CD4-positive, alpha-beta memory T cell (primary cell): ENCODE measurements at regions not wholly inside any gene's neighbourhood (a gene's known extent, or its start where the extent isn't known, plus 50 kb on each side); places are given as distances from the start of the nearest gene placed in this dataset.

Experiments used
- CTCF ChIA-PET: fragments of 350-600 bp; sonication (Branson Sonifier 250); formaldehyde crosslinking; loops from one replicate; lab custom pipeline; 2021; ENCODE audit warnings: inconsistent platforms; ENCODE audit not compliant: partially characterized antibody; lab: Charles Lee
- POLR2A ChIA-PET: fragments of 350-600 bp; sonication (Branson Sonifier 250); formaldehyde crosslinking; loops from one replicate; lab custom pipeline; 2021; ENCODE audit not compliant: partially characterized antibody; lab: Charles Lee
- DNase-seq, 5 donors: peaks; one replicate each; pipeline versions ENCODE4 v3.0.0 to v3.0.0-alpha.2; 2020 to 2022; ENCODE audit warnings: mixed read lengths in 1 of 5
- H3K27ac ChIP-seq: one replicate; pipeline ENCODE4 v1.7.0; 2013; ENCODE audit warnings: low read depth, low read length
- H3K27me3 ChIP-seq: 2 replicates; pipeline ENCODE4 v1.7.0; 2013; ENCODE audit warnings: mild to moderate bottlenecking, low read length, moderate library complexity; ENCODE audit not compliant: insufficient read depth
- H3K36me3 ChIP-seq: 2 replicates; pipeline ENCODE4 v1.7.0; 2013; ENCODE audit warnings: mild to moderate bottlenecking, low read length, moderate library complexity; ENCODE audit not compliant: insufficient read depth
- H3K4me1 ChIP-seq: 2 replicates; pipeline ENCODE4 v1.7.0; 2013; ENCODE audit warnings: mild to moderate bottlenecking, low read length, moderate library complexity; ENCODE audit not compliant: insufficient read depth
- H3K4me3 ChIP-seq, 2 donors: one replicate each; pipeline ENCODE4 v1.7.0; 2013; ENCODE audit warnings: low read length in 2 of 2, mild to moderate bottlenecking in 1 of 2
- H3K9me3 ChIP-seq, 2 donors: one replicate each; pipeline ENCODE4 v1.7.0; 2013; ENCODE audit warnings: low read length in 2 of 2, control low read depth in 1 of 2; ENCODE audit not compliant: control insufficient read depth in 1 of 2
- H3K27ac Mint-ChIP-seq, 7 donors: one replicate each; pipeline ENCODE4 v1.8.0; 2020 to 2021; ENCODE audit warnings: mixed read lengths in 7 of 7, mild to moderate bottlenecking in 6 of 7, inconsistent platforms in 3 of 7, moderate library complexity in 3 of 7
- H3K27me3 Mint-ChIP-seq, 2 donors: one replicate each; pipeline ENCODE4 v1.8.0; 2020 to 2021; ENCODE audit warnings: mixed read lengths in 2 of 2
- H3K36me3 Mint-ChIP-seq, 2 donors: one replicate each; pipeline ENCODE4 v1.8.0; 2020 to 2021; ENCODE audit warnings: mixed read lengths in 2 of 2, inconsistent platforms in 1 of 2, mild to moderate bottlenecking in 1 of 2
- H3K4me1 Mint-ChIP-seq, 4 donors: one replicate each; pipeline ENCODE4 v1.8.0; 2020 to 2021; ENCODE audit warnings: mixed read lengths in 4 of 4, mild to moderate bottlenecking in 1 of 4
- H3K4me3 Mint-ChIP-seq, 8 donors: one replicate each; pipeline ENCODE4 v1.8.0; 2020 to 2021; ENCODE audit warnings: mixed read lengths in 8 of 8, mild to moderate bottlenecking in 7 of 8, moderate library complexity in 6 of 8, inconsistent platforms in 3 of 8
- H3K9me3 Mint-ChIP-seq, 8 donors: one replicate each; pipeline ENCODE4 v1.8.0; 2020 to 2021; ENCODE audit warnings: mixed read lengths in 8 of 8, mild to moderate bottlenecking in 5 of 8, inconsistent platforms in 3 of 8, moderate library complexity in 1 of 8
- intact Hi-C: fragments of 100-400 bp; cut with micrococcal nuclease; formaldehyde crosslinking; loops from one replicate; pipeline ENCODE4 v1.15.1; 2023

GRCh38 chr10:62578301-62578700 lies 204.1 kb downstream of the ZNF365 start:
- intact Hi-C loops = no loop called here
- DNase-seq = no peak
- POLR2A ChIA-PET = no interaction called here
- Histone ChIP-seq H3K9me3 (no peaks in the 10 kb centered on the region), H3K4me3 (no peak overlapping the region), H3K27me3 (no peaks in the 10 kb centered on the region), H3K4me1 (no peaks in the 10 kb centered on the region), H3K36me3 (no peaks in the 10 kb centered on the region), H3K27ac (no peak overlapping the region)
- Mint-ChIP-seq H3K9me3 (no peaks in the 10 kb centered on the region), H3K27ac (no peak overlapping the region), H3K36me3 (no peaks in the 10 kb centered on the region), H3K4me3 (no peak overlapping the region), H3K27me3 (peaks cover 0 to 2% of the 10 kb centered on the region in 2 donors), H3K4me1 (no peaks in the 10 kb centered on the region)
- CTCF ChIA-PET = interaction anchor here (0.9 to 1.9 kb wide), 4 partner anchors 12 to 1142 kb away, joined by 3 to 7 read pairs (median 6); no protein-coding TSS in a partner anchor

GRCh38 chr10:62578916-62579315 lies 204.7 kb downstream of the ZNF365 start:
- Histone ChIP-seq H3K4me3 (no peak overlapping the region), H3K27ac (no peak overlapping the region), H3K9me3 (no peaks in the 10 kb centered on the region), H3K27me3 (no peaks in the 10 kb centered on the region), H3K36me3 (no peaks in the 10 kb centered on the region), H3K4me1 (no peaks in the 10 kb centered on the region)
- no peak for DNase-seq
- ChIA-PET POLR2A (interaction anchor here (0.7 kb wide), 1 partner anchor 532 kb away, joined by 3 read pairs; no protein-coding TSS in a partner anchor), CTCF (interaction anchor here (0.9 to 1.7 kb wide), 3 partner anchors 12 to 239 kb away, joined by 3 to 6 read pairs (median 5); no protein-coding TSS in a partner anchor)
- H3K9me3 Mint-ChIP-seq = no peaks in the 10 kb centered on the region
- H3K4me3 Mint-ChIP-seq = no peak overlapping the region
- intact Hi-C loops = no loop called here
- H3K36me3 Mint-ChIP-seq = no peaks in the 10 kb centered on the region
- peaks cover 0 to 2% of the 10 kb centered on the region in 2 donors for H3K27me3 Mint-ChIP-seq
- no peak overlapping the region for H3K27ac Mint-ChIP-seq
- H3K4me1 Mint-ChIP-seq = no peaks in the 10 kb centered on the region

GRCh38 chr10:62580396-62580795 lies 206.2 kb downstream of the ZNF365 start:
- Mint-ChIP-seq H3K36me3 (no peaks in the 10 kb centered on the region), H3K4me3 (no peak overlapping the region), H3K27me3 (no peaks in the 10 kb centered on the region), H3K27ac (no peak overlapping the region), H3K9me3 (no peaks in the 10 kb centered on the region), H3K4me1 (no peaks in the 10 kb centered on the region)
- Histone ChIP-seq H3K36me3 (no peaks in the 10 kb centered on the region), H3K27me3 (no peaks in the 10 kb centered on the region), H3K9me3 (no peaks in the 10 kb centered on the region), H3K4me1 (no peaks in the 10 kb centered on the region), H3K4me3 (no peak overlapping the region), H3K27ac (no peak overlapping the region)
- CTCF ChIA-PET = interaction anchor here (1.0 kb wide), 1 partner anchor 9 kb away, joined by 3 read pairs; no protein-coding TSS in a partner anchor
- no peak for DNase-seq
- intact Hi-C loops = no loop called here
- POLR2A ChIA-PET = no interaction called here

- no peaks in the 10 kb centered on the region for H3K4me1 ChIP-seq
- DNase-seq = no peak
- POLR2A ChIA-PET = no interaction called here
Measured at GRCh38 chr10:62581351-62581750, 207.2 kb downstream of the ZNF365 start.

GRCh38 chr10:62582101-62582705 lies 208.0 kb downstream of the ZNF365 start:
- Histone ChIP-seq H3K4me1 (no peaks in the 10 kb centered on the region), H3K4me3 (no peak overlapping the region), H3K27ac (no peak overlapping the region), H3K36me3 (no peaks in the 10 kb centered on the region), H3K9me3 (no peaks in the 10 kb centered on the region), H3K27me3 (no peaks in the 10 kb centered on the region)
- Mint-ChIP-seq H3K9me3 (no peaks in the 10 kb centered on the region), H3K27ac (no peak overlapping the region), H3K27me3 (no peaks in the 10 kb centered on the region), H3K4me3 (no peak overlapping the region), H3K36me3 (no peaks in the 10 kb centered on the region), H3K4me1 (no peaks in the 10 kb centered on the region)
- intact Hi-C loops = no loop called here
- DNase-seq = no peak
- CTCF ChIA-PET = interaction anchor here (1.7 kb wide), 1 partner anchor 502 kb away, joined by 3 read pairs; no protein-coding TSS in a partner anchor
- POLR2A ChIA-PET = no interaction called here

More at GRCh38 chr10:62581351-62581750, 207.2 kb downstream of the ZNF365 start:
- H3K36me3 Mint-ChIP-seq = no peaks in the 10 kb centered on the region
- no peaks in the 10 kb centered on the region for H3K9me3 Mint-ChIP-seq
- no peak overlapping the region for H3K4me3 Mint-ChIP-seq
- H3K27ac Mint-ChIP-seq = no peak overlapping the region
- no peaks in the 10 kb centered on the region for H3K4me1 Mint-ChIP-seq
- H3K27me3 ChIP-seq = no peaks in the 10 kb centered on the region
- CTCF ChIA-PET = interaction anchor here (1.0 kb wide), 1 partner anchor 8 kb away, joined by 3 read pairs; no protein-coding TSS in a partner anchor
- no peaks in the 10 kb centered on the region for H3K36me3 ChIP-seq
- no peak overlapping the region for H3K4me3 ChIP-seq
- no peak overlapping the region for H3K27ac ChIP-seq
- no peaks in the 10 kb centered on the region for H3K9me3 ChIP-seq
- H3K27me3 Mint-ChIP-seq = no peaks in the 10 kb centered on the region
- intact Hi-C loops = no loop called here

- Histone ChIP-seq H3K27me3 (no peaks in the 10 kb centered on the region), H3K4me3 (no peak overlapping the region), H3K36me3 (no peaks in the 10 kb centered on the region), H3K4me1 (no peaks in the 10 kb centered on the region), H3K9me3 (no peaks in the 10 kb centered on the region), H3K27ac (no peak overlapping the region)
- DNase-seq = no peak
- intact Hi-C loops = no loop called here
- H3K9me3 Mint-ChIP-seq = no peaks in the 10 kb centered on the region
- H3K4me1 Mint-ChIP-seq = no peaks in the 10 kb centered on the region
- no peak overlapping the region for H3K4me3 Mint-ChIP-seq
- H3K27ac Mint-ChIP-seq = no peak overlapping the region
- ChIA-PET CTCF (interaction anchor here (1.6 to 2.6 kb wide), 4 partner anchors 11 to 575 kb away, joined by 3 to 8 read pairs (median 4); no protein-coding TSS in a partner anchor), POLR2A (no interaction called here)
- H3K36me3 Mint-ChIP-seq = no peaks in the 10 kb centered on the region
- H3K27me3 Mint-ChIP-seq = peaks cover 0 to 1% of the 10 kb centered on the region in 2 donors
Measured at GRCh38 chr10:62582804-62583208, 208.6 kb downstream of the ZNF365 start.

- Mint-ChIP-seq H3K27me3 (peaks cover 3% of the 10 kb centered on the region in 2 donors), H3K36me3 (no peaks in the 10 kb centered on the region), H3K4me1 (no peaks in the 10 kb centered on the region), H3K27ac (no peak overlapping the region), H3K4me3 (no peak overlapping the region), H3K9me3 (peaks cover 0 to 4% (median 0%) of the 10 kb centered on the region in 8 donors)
- CTCF ChIA-PET = interaction anchor here (1.6 to 2.6 kb wide), 4 partner anchors 10 to 574 kb away, joined by 3 to 8 read pairs (median 4); no protein-coding TSS in a partner anchor
- DNase-seq = no peak
- no peak overlapping the region for H3K4me3 ChIP-seq
- H3K36me3 ChIP-seq = no peaks in the 10 kb centered on the region
- H3K9me3 ChIP-seq = no peaks in the 10 kb centered on the region
- no peaks in the 10 kb centered on the region for H3K27me3 ChIP-seq
- no peaks in the 10 kb centered on the region for H3K4me1 ChIP-seq
- intact Hi-C loops = no loop called here
- POLR2A ChIA-PET = no interaction called here
- no peak overlapping the region for H3K27ac ChIP-seq
Measured at GRCh38 chr10:62583876-62584615, 209.9 kb downstream of the ZNF365 start.
